MM.1S (cell line): ENCODE measurements at regions not wholly inside any gene's neighbourhood (a gene's known extent, or its start where the extent isn't known, plus 50 kb on each side); places are given as distances from the start of the nearest gene placed in this dataset.

Experiments
- CTCF ChIP-seq: fragments of 300-600 bp; sonication (generic); IDR thresholded peaks from 2 replicates; pipeline ENCODE4 v1.5.1; 2016; ENCODE audit warnings: antibody characterized with exemption, low read length, mixed read lengths
- EZH2phosphoT487 ChIP-seq: fragments of 300-600 bp; sonication (generic); IDR thresholded peaks from 2 replicates; pipeline ENCODE4 v1.6.1; 2018; ENCODE audit warnings: antibody characterized with exemption, low read length

- no peak for TF ChIP-seq CTCF
- TF ChIP-seq EZH2phosphoT487, result no peak
Measured at GRCh38 chr1:177890479-177890878, 79.4 kb downstream of the SEC16B start.
